ENCODE measurements at regions not wholly inside any gene's neighbourhood (a gene's known extent, or its start where the extent isn't known, plus 50 kb on each side); places are given as distances from the start of the nearest gene placed in this dataset.

GRCh38 chr10:8128511-8128910 is 74.0 kb downstream of the GATA3 start:
- H3K4me2 ChIP-seq (ENCODE audit: control insufficient read depth, insufficient read depth): no peak overlapping the region
- SMC1A ChIA-PET (ENCODE audit: uncharacterized antibody, unreplicated experiment): no interaction called here
- CTCF ChIA-PET: no interaction called here
- H2AFZ ChIP-seq (ENCODE audit: control insufficient read depth, low read depth, low read length): no peak overlapping the region
- WGBS (ENCODE audit: insufficient coverage, insufficient replicate concordance, low lambda C conversion rate, missing lambda C conversion rate): 81% methylated on average over 3 of the region's 3 CpGs
- TF ChIP-seq DPF2 (IDR thresholded peaks at IDR 0.05) (no peak), IRF3 (IDR thresholded peaks at IDR 0.05) (no peak), RAD51 (IDR thresholded peaks at IDR 0.05) (no peak), E2F8 (IDR thresholded peaks at IDR 0.05; ENCODE audit: low read depth, partially characterized antibody) (no peak), POLR2A (IDR thresholded peaks at IDR 0.05; ENCODE audit: low read depth, low read length) (no peak), NKRF (conservative IDR thresholded peaks at IDR 0.05) (no peak), EGR1 (IDR thresholded peaks at IDR 0.05; ENCODE audit: borderline replicate concordance in 1 of 2, low read depth in 2 of 2, low read length in 2 of 2) (no peak)
- H4K20me1 ChIP-seq (ENCODE audit: control insufficient read depth, insufficient read depth): no peaks in the 10 kb centered on the region
- ATAC-seq: no peak
- no peaks in the 10 kb centered on the region for H3K36me3 ChIP-seq (ENCODE audit: control insufficient read depth in 2 of 2, insufficient read depth in 2 of 2, low read length in 1 of 2)
- H3K4me3 ChIP-seq: no peak overlapping the region
- H3K27ac ChIP-seq (ENCODE audit: control insufficient read depth, insufficient read depth): no peak overlapping the region
- FAIRE-seq: no peak
- RAD21 ChIA-PET (ENCODE audit: unreplicated experiment): no interaction called here
- H3K27me3 ChIP-seq (replicated peaks in 1 of 2; ENCODE audit: control insufficient read depth in 2 of 2, insufficient read depth in 2 of 2, low read length in 1 of 2): no peaks in the 10 kb centered on the region; a peak in 2 of 4 replicates
- no peak overlapping the region for H3K9ac ChIP-seq (ENCODE audit: control insufficient read depth, insufficient read depth, low read length)
- BruUV-seq (replicated peaks): no TSS peak
- H3K79me2 ChIP-seq (ENCODE audit: control insufficient read depth, insufficient read depth, low read length): no peaks in the 10 kb centered on the region
- no peaks in the 10 kb centered on the region for H3K9me3 ChIP-seq (replicated peaks; ENCODE audit: control insufficient read depth, insufficient read depth, low read length)
- POLR2A ChIA-PET: no interaction called here
- DNase-seq (ENCODE audit: low read depth, low spot score): no peak
- intact Hi-C loops (cut with micrococcal nuclease; ENCODE audit: unreplicated experiment): no loop called here
- in situ Hi-C loops (cut with MboI): no loop called here
- peaks cover 23% of the 10 kb centered on the region for H3K4me1 ChIP-seq (ENCODE audit: control insufficient read depth, insufficient read depth, low read length)
